ENCODE measurements at regions not wholly inside any gene's neighbourhood (a gene's known extent, or its start where the extent isn't known, plus 50 kb on each side); places are given as distances from the start of the nearest gene placed in this dataset.

GRCh38 chr1:196059210-196059609 lies 549.0 kb downstream of the KCNT2 start:
- no peak for TF ChIP-seq POLR2A (IDR thresholded peaks at IDR 0.05)
- no peak for TF ChIP-seq CTCF (IDR thresholded peaks at IDR 0.05)
- TF ChIP-seq EP300 (IDR thresholded peaks at IDR 0.05): no peak
